Peyer's patch (tissue), 4 donors: ENCODE measurements at regions not wholly inside any gene's neighbourhood (a gene's known extent, or its start where the extent isn't known, plus 50 kb on each side); places are given as distances from the start of the nearest gene placed in this dataset.

Experiments
- POLR2A ChIP-seq, 2 donors: fragments of 450-650 bp; IDR thresholded peaks; one replicate each; pipeline ENCODE4 v1.5.1; 2017; ENCODE audit warnings: antibody characterized with exemption in 2 of 2, mild to moderate bottlenecking in 2 of 2, moderate library complexity in 2 of 2
- TF ChIP-seq, protein P1 (sequence below), 6 experiments: fragments of 450-650 bp in 4 of 6; fragments of 200-600 bp in 2 of 6; sonication (generic) in 1 of 6; IDR thresholded peaks; one replicate each; pipeline ENCODE4 v1.5.1; 2017 to 2019; ENCODE audit warnings: antibody characterized with exemption in 6 of 6, mild to moderate bottlenecking in 3 of 6, moderate library complexity in 1 of 6

GRCh38 chr14:89688507-89689211 lies 265.9 kb downstream of the EFCAB11 start:
- TF ChIP-seq, protein P1, sequence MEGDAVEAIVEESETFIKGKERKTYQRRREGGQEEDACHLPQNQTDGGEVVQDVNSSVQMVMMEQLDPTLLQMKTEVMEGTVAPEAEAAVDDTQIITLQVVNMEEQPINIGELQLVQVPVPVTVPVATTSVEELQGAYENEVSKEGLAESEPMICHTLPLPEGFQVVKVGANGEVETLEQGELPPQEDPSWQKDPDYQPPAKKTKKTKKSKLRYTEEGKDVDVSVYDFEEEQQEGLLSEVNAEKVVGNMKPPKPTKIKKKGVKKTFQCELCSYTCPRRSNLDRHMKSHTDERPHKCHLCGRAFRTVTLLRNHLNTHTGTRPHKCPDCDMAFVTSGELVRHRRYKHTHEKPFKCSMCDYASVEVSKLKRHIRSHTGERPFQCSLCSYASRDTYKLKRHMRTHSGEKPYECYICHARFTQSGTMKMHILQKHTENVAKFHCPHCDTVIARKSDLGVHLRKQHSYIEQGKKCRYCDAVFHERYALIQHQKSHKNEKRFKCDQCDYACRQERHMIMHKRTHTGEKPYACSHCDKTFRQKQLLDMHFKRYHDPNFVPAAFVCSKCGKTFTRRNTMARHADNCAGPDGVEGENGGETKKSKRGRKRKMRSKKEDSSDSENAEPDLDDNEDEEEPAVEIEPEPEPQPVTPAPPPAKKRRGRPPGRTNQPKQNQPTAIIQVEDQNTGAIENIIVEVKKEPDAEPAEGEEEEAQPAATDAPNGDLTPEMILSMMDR (IDR thresholded peaks at IDR 0.05), result no peak
- TF ChIP-seq POLR2A (IDR thresholded peaks at IDR 0.05), result no peak
